ENCODE measurements at regions not wholly inside any gene's neighbourhood (a gene's known extent, or its start where the extent isn't known, plus 50 kb on each side); places are given as distances from the start of the nearest gene placed in this dataset.
A peak's percentile ranks its signal among the peaks of the same experiment; 100 is the strongest.

- TF ChIP-seq CTCF (IDR thresholded peaks at IDR 0.05): no peak
Measured at GRCh38 chr11:90448256-90448655, 225.4 kb upstream of the CHORDC1 start.

- TF ChIP-seq CTCF (IDR thresholded peaks at IDR 0.05): no peak
Measured at GRCh38 chr11:90447618-90448017, 224.8 kb upstream of the CHORDC1 start.

- TF ChIP-seq CTCF (IDR thresholded peaks at IDR 0.05): no peak
Measured at GRCh38 chr11:90446207-90446606, 223.4 kb upstream of the CHORDC1 start.

GRCh38 chr11:90438069-90438468 is 215.2 kb upstream of the CHORDC1 start:
- TF ChIP-seq CTCF (IDR thresholded peaks at IDR 0.05): no peak

- TF ChIP-seq CTCF (IDR thresholded peaks at IDR 0.05): peak; percentile 58
Measured at GRCh38 chr11:90434858-90435257, 212.0 kb upstream of the CHORDC1 start.

GRCh38 chr11:90428836-90429235 is 206.0 kb upstream of the CHORDC1 start:
- no peak for TF ChIP-seq CTCF (IDR thresholded peaks at IDR 0.05)

- TF ChIP-seq CTCF (IDR thresholded peaks at IDR 0.05): no peak
Measured at GRCh38 chr11:90426442-90426841, 203.6 kb upstream of the CHORDC1 start.

- TF ChIP-seq CTCF (IDR thresholded peaks at IDR 0.05): no peak
Measured at GRCh38 chr11:90423378-90423777, 200.5 kb upstream of the CHORDC1 start.

Data from LNCAP (cell line).